GM18505 (cell line): ENCODE measurements at regions not wholly inside any gene's neighbourhood (a gene's known extent, or its start where the extent isn't known, plus 50 kb on each side); places are given as distances from the start of the nearest gene placed in this dataset.

Source experiments
- ATAC-seq: cut with Tn5 transposase; IDR thresholded peaks from one replicate; pipeline ENCODE4 v1.9.1; 2021; ENCODE audit not compliant: unreplicated experiment
- POLR2A ChIP-seq: IDR thresholded peaks from 4 replicates; pipeline ENCODE4 v1.6.1; 2011; ENCODE audit warnings: borderline replicate concordance; ENCODE audit not compliant: insufficient read depth, insufficient read length; ENCODE audit errors: extremely low read depth

DNA sequence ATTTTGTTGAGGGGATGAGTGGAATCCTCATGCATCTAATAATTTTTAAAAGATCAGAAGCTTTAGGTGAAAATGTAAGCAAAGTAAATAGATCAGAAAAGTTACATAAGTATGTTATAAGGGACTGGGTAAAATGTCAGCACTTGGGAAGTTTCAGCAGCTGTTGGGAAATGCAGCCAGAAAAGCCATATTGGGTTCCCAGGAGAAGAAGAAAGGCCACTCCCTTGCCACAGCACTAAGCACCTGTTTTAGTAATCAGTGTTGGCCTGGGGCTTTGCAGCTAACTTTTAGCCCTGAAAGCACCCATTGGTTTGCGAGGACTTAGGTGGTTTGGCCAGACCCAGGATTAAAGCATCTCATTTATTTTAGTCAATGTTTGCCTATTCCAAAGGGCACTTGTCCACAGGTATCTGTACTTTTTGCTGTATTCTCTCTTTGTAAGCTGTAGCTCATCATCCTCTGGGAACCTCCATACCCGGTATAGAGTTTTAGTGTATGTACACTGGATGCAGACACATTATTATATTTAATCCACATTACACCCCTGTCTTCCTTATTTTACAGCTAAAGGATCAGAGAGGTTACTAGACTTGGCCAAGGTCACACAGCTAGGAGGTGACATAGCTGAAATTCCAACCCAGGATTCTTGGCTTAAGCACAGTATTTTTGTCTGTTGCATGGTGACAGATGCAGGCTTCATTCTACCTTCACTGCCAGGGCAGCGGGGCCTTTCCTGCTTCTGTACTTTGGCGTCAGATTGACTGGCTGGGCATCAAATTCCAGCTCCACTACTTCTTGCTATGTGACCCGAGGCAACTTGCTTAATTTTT lies 127.7 kb upstream of the SESN3 start:
- ATAC-seq, result no peak
- no peak for TF ChIP-seq POLR2A

DNA sequence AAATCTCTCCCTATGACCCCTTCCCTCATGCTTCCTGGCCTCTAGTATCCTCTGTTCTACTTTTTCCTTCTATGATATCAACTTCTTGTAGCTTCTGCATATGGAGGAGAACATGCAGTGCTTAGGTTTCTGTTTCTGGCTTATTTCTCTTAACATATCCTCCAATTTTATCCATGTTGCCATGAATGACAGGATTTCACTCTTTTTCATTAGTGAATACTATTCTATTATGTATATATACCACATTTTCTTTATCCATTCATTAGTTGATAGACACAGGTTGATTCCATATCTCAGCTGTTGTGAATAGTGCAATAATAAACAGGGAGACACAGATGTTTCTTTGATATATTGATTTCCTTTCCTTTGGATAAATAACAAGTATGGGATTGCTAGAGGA lies 123.3 kb upstream of the SESN3 start:
- ATAC-seq, result no peak
- no peak for TF ChIP-seq POLR2A

- no peak for TF ChIP-seq POLR2A
- ATAC-seq, result no peak
These were observed 122.7 kb upstream of the SESN3 start for GRCh38 chr11:95353706-95354105.

DNA sequence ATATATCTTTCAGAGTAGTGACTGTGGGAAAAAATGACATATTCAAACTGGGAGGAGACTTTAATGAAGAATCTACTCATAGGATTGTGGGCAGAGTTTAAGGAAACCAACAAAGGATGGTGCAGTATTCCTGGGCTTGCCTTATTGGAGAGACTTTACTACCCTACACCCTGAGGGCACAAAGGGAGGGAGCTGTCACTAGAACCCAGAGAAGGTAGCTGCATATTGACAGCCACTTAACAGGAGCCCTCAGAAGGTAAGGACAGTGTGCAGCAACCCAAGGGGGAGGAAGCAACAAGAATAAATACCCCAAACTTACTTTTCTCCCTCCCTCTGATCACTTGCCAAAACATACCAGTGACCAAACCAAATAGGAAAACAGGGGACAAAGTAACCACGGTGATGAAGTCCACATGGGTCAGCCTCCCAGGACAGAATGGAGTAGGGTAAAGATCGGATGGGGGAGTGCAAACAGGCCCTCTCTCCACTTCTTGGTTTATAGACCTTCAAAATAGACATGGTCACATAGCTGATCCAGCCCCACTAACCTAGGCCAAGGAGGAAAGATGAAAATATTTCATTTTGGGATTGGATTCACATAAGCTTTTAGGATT lies 121.8 kb upstream of the SESN3 start:
- TF ChIP-seq POLR2A, result no peak
- ATAC-seq, result no peak

DNA sequence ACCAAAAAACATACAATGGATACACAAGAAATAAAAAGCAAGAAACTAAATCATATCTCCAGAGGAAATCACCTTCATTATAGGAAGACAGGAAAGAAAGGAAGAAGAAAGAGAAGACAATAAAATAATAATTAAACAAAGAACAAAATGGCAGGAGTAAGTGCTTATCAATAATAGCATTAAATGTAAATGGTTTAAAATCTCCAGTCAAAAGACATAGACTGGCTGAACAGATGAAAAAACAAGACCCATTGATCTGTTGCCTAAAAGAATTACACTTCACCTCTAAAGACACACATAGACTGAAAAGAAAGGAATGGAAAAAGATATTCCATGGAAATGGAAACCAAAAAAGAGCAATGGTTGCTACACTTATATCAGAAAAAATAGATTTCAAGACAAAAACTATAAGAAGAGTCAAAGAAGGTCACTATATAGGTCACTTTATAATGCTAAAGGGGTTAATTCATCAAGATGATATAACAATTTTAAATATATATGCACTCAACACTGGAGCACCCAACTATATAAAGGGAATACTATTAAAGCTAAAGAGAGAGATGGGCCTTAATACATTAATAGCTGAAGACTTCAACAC lies 118.4 kb upstream of the SESN3 start:
- TF ChIP-seq POLR2A, result no peak
- no peak for ATAC-seq

- ATAC-seq, result no peak
These were observed 115.3 kb upstream of the SESN3 start for GRCh38 chr11:95346265-95346664.

GRCh38 chr11:95345651-95346050 lies 114.6 kb upstream of the SESN3 start:
- TF ChIP-seq POLR2A, result no peak
- ATAC-seq, result no peak

More at GRCh38 chr11:95346265-95346664, 115.3 kb upstream of the SESN3 start:
- TF ChIP-seq POLR2A, result no peak

- no peak for TF ChIP-seq POLR2A
- no peak for ATAC-seq
These were observed 114.1 kb upstream of the SESN3 start for GRCh38 chr11:95344932-95345642.

DNA sequence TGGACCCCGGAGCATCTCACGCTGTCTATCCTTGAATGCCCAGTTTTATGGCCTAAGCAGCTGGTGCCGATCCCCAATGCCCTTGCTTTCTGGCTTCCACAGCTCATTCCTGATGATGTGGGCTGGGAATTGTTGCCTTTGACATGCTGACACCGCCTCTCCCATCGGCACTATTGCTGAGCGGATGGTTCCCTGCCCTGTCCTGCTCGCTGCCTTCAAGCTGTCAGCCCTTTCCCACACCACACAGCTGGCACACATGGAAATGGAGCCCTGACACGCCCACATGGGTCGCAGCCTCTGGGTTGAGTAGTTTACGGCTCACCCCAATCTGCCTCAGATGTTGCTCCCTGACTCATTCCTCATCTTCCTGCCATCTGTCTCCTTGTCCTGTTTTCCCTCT lies 110.2 kb upstream of the SESN3 start:
- no peak for TF ChIP-seq POLR2A
- ATAC-seq, result no peak

GRCh38 chr11:95339086-95339901 lies 108.3 kb upstream of the SESN3 start:
- no peak for TF ChIP-seq POLR2A
- peak; percentile 39 for ATAC-seq

GRCh38 chr11:95338430-95338991 lies 107.5 kb upstream of the SESN3 start:
- ATAC-seq, result no peak

GRCh38 chr11:95337972-95338429 lies 107.0 kb upstream of the SESN3 start:
- no peak for ATAC-seq
- no peak for TF ChIP-seq POLR2A

More at GRCh38 chr11:95338430-95338991, 107.5 kb upstream of the SESN3 start:
- TF ChIP-seq POLR2A, result no peak
